ENCODE measurements at regions not wholly inside any gene's neighbourhood (a gene's known extent, or its start where the extent isn't known, plus 50 kb on each side); places are given as distances from the start of the nearest gene placed in this dataset.

- TF ChIP-seq POLR2AphosphoS5 (IDR thresholded peaks at IDR 0.05; ENCODE audit: borderline replicate concordance, low read depth, low read length) (no peak), EZH2 (IDR thresholded peaks at IDR 0.05) (no peak)
Measured at GRCh38 chr2:172251231-172251630, 148.5 kb upstream of the DLX2 start.

Data from SK-N-MC (cell line).